Retinal pigment epithelial cell (primary cell): ENCODE measurements at regions not wholly inside any gene's neighbourhood (a gene's known extent, or its start where the extent isn't known, plus 50 kb on each side); places are given as distances from the start of the nearest gene placed in this dataset.

Source experiments
- DNase-seq: peaks from one replicate; pipeline ENCODE4 v3.0.0-alpha.2; 2010; ENCODE audit warnings: low read depth
- H3K4me3 ChIP-seq: 2 replicates; pipeline ENCODE4 v1.5.1; 2011; ENCODE audit warnings: mild to moderate bottlenecking, low read length, control low read depth, moderate library complexity
- CTCF ChIP-seq: conservative IDR thresholded peaks from 2 replicates; pipeline ENCODE4 v1.5.1; 2011; ENCODE audit warnings: low read depth, low read length, control low read depth, inconsistent platforms

GRCh38 chr12:61137677-61138414 lies 1122.4 kb upstream of the USP15 start:
- H3K4me3 ChIP-seq = no peak overlapping the region
- no peak for TF ChIP-seq CTCF
- no peak for DNase-seq

- no peak for DNase-seq
- TF ChIP-seq CTCF = no peak
- H3K4me3 ChIP-seq = no peak overlapping the region
Measured at GRCh38 chr12:61138415-61138759, 1121.8 kb upstream of the USP15 start.

- no peak for DNase-seq
- TF ChIP-seq CTCF = no peak
- no peak overlapping the region for H3K4me3 ChIP-seq
Measured at GRCh38 chr12:61161961-61162360, 1098.2 kb upstream of the USP15 start.

- DNase-seq = no peak
Measured at GRCh38 chr12:61188801-61189595, 1071.2 kb upstream of the USP15 start.

GRCh38 chr12:61213646-61214045 lies 1046.6 kb upstream of the USP15 start:
- TF ChIP-seq CTCF = no peak
- DNase-seq = no peak
- H3K4me3 ChIP-seq = no peak overlapping the region

More at GRCh38 chr12:61188801-61189595, 1071.2 kb upstream of the USP15 start:
- TF ChIP-seq CTCF = no peak
- H3K4me3 ChIP-seq = no peak overlapping the region

GRCh38 chr12:61220337-61220736 lies 1039.9 kb upstream of the USP15 start:
- H3K4me3 ChIP-seq = no peak overlapping the region
- no peak for DNase-seq
- TF ChIP-seq CTCF = no peak

GRCh38 chr12:61232040-61232439 lies 1028.2 kb upstream of the USP15 start:
- TF ChIP-seq CTCF = no peak
- DNase-seq = no peak
- H3K4me3 ChIP-seq = no peak overlapping the region
